HG02973 (cell line): ENCODE measurements at regions not wholly inside any gene's neighbourhood (a gene's known extent, or its start where the extent isn't known, plus 50 kb on each side); places are given as distances from the start of the nearest gene placed in this dataset.
A peak's percentile ranks its signal among the peaks of the same experiment; 100 is the strongest.
"Not testable (repeated sequence)": the region's sequence is repeated elsewhere in the genome, so short reads cannot be mapped to it uniquely, and the experiment has no call there.

Experiments
- ATAC-seq: cut with Tn5 transposase; IDR thresholded peaks from one replicate; pipeline ENCODE4 v1.9.1; 2021; ENCODE audit warnings: moderate library complexity; ENCODE audit not compliant: unreplicated experiment

DNA sequence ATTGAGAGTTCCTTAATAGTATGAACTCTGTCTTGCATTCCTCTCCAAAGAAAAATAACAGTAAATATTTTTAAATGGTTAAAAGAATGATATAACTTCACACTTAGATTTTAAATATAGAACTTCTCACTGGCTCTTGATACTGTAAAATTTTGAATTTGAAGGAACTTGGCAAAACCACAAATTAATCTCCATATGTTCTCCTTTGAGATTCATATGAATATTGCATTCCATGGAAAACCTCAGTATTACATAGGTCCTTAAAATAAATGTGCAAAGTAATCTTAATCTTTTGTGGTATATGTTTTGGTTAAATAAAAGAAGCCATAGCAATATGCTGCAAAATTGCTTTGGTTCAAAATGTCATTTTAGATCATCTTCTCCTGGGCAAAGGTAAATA lies 1137.6 kb upstream of the LRRTM3 start:
- no peak for ATAC-seq

DNA sequence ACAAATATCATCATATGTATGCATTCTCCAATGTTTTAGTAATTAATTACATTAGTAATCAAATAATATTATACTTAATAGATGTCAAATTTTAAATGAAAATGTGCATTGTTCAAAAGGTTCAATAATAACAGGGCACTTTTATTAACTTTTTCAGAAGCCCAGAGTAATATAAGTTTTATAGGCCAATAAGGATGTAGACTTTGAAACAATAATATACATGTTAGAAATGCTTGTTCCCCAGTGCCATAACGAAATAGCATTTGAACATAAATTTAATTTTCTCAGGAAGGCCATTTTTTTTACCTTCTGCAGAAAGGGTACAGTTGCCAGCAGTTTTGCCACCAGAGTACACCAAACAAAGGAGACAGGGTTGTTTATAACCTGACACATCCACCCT lies 1133.9 kb upstream of the LRRTM3 start:
- ATAC-seq: no peak

DNA sequence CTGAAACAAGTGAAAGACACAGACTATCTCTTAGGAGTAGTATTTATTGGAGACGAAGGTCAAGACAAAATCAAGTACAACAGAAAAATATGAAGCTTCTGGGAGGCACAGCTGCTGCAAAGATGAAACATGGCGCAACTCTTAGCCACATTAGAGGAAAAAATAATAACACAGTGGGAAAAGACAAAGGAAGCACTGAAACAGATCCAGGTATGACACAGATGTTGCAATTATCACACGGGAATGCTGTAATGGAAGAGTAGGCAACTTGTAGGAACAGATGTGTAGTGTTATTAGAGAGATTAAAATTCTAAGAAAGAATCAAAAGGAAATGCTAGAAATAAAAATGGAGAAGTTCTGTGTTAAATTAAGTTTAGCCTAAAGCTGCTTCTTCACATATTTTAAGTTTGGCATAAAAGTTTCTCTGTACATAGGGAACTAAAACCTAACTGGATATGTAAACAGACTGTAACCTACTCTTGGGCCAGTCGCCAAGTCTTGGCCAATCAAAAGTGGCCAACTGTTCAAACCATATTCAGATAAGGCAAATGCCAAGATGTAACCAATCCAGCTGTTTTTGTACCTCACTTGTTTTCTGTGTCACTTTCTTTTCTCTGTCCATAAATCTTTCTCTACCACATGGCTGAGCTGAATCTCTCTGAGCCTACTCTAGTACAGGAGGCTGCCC lies 1132.0 kb upstream of the LRRTM3 start:
- no peak for ATAC-seq

DNA sequence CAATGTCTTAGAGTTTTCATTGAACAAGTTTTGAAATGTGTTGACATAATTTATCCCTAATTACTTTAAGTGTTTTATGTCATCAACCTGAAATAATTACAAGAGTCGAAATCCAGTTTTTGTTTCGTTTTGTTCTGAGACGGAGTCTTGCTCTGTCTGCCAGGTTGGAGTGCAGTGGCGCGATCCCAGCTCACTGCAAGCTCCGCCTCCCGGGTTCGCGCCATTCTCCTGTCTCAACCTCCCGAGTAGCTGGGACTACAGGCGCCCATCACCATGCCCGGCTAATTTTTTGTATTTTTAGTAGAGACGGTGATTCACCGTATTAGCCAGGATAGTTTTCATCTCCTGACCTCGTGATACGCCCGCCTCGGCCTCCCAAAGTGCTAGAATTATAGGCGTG lies 1131.0 kb upstream of the LRRTM3 start:
- ATAC-seq: not testable (repeated sequence)

DNA sequence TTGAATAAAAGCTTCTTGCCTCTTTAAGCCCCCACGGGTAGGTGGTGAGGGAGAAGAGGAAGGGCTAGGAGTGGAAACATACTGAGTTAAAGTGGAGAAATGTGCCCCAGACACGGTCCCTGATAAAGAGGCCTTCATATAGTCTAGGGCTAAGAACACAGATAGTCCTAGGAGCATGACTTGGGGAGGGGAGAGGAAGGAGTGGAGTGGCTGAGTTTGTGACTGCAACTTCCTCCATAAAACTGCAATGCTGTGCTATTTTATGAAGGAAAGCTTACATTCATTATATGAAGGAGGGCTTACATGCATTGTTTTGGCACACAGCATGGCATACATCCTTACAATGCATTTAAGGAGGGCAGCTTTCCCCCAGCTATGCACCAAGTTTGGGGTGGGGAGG lies 1129.4 kb upstream of the LRRTM3 start:
- no peak for ATAC-seq

DNA sequence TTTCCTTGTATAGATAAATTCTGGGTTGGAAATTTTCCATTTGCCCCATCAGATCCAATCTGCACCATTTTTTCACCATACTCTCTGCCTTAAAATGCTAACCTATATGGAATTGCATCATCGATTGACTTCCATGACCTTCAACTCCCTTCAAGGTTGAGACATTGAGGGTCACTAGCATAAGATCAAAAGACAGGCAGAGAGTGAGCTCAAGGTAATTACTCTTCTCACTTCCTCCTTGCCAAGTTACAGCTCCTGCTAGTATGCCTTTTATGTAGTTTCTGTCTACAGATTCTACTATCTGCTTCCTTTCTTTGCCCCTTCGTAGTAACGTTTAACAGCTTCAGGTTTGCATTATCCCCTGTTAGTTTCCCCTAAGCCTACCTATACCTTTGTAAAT lies 1127.7 kb upstream of the LRRTM3 start:
- no peak for ATAC-seq

DNA sequence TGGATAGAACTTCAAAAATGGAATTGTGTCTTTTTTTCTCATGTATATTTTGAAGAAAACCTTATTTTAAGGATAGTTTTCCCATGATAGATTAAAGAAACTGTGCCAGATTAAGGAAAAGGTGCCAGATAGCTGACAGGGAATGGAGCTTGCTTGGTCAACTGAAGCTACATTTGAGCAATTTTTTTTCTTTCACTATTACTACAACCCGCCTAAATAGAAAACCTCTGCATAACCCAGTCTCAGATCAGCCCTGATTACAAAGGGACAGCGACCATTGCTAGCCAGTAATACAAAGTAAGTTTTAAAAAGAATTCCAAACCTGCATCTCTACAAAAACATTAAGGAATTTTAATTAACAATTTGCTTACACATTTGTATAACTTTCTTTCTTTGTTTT lies 1123.4 kb upstream of the LRRTM3 start:
- ATAC-seq: no peak

DNA sequence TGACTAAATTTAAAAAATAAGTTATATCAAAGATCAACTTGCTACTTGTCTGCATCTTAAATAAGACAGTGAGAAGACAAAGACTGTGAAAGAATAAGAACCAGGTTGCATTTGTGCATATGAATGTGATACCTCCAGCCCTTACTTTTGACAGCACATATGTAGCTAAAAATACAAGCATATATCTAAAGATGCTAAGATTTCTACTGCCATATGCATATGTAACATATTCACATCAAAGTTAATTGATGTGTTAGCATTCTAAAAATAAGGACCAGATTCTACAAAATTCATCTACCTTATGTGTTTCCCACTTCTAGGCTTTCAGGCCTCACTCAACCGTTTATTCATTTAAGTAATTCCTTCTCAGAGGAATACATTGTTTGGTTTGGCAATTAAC lies 1120.3 kb upstream of the LRRTM3 start:
- no peak for ATAC-seq

DNA sequence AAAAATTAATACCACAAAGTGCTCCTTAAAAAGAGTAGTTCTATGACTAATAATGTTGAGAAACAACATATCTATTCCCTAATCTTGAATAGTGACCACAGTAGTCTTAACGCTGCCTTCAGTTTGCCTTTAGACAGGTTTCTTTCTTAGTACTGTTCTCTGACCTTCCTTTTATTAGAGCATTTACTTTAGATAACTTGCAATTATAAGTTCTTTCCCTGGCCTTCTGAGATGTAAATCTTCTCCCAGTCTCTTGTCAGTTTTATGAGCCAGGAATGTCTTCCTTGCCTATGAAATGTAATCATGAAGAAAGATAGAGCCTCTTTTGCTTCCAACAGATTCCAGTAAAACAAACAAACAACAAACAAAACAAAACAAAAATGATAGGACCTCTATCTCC lies 1119.8 kb upstream of the LRRTM3 start:
- no peak for ATAC-seq

DNA sequence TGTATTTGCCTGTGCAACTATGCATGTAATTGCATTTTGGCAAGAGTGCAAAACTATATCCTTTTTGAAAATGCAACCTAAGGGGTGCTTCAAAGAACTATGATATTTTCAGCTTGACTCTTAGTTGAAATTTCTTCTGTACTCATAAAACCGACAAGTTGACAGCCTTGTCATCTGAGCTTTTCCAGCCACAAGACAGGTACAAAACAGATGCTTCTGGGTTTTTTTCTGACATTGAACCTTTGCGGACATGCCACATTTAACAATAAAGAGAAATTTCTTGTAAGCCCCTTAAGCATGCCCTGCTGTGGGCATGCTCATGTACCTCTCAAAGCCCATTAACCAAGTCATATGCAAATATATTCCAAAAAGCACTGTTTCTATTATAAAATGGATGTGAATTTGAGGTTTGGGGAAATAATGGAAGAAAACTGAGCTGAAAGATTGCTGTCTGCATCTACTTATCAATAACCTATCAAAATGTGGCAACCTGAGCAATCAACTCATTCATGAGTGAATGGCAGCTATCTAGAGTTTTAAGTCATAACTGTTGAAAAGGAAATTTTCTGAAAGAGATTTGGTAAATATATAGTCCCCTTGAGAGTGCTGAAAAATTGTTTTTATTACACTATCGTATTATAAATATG lies 1117.0 kb upstream of the LRRTM3 start:
- ATAC-seq: no peak

DNA sequence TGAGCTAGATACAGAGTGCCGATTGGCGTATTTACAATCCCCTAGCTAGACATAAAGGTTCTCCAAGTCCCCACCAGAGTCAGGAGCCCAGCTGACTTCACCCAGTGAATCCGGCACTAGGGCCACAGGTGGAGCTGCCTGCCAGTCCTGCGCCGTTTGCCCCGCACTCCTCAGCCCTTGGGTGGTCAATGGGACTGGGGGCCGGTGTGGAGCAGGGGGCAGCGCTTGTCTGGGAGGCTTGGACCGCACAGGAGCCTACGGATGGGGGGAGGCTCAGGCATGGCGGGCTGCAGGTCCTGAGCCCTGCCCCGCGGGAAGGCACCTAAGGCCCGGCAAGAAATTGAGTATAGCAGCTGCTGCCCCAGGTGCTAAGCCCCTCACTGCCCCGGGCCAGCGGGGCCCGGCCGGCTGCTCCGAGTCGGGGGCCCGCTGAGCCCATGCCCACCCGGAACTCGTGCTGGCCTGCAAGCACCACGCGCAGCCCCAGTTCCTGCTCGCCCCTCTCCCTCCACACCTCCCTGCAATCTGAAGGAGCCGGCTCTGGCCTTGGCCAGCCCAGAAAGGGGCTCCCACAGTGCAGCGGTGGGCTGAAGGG lies 1113.8 kb upstream of the LRRTM3 start:
- no peak for ATAC-seq

DNA sequence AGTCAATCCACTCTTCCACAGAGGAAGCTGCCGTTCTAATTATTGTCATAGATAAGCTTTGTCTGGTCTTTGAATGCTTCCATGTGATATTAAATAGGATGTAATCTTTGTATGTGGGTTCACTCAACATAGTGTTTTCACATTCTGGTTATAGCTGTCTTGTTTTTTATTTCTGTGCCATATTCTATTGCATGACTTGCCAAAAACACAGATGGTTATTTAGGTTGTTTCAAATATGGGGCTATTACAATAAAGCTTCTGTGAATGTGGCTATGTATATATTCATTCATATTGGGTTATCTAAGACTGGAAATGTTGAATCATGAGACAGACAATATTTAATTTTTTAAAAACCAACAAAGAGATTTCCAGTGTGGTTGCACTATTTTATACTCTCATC lies 1109.3 kb upstream of the LRRTM3 start:
- no peak for ATAC-seq

DNA sequence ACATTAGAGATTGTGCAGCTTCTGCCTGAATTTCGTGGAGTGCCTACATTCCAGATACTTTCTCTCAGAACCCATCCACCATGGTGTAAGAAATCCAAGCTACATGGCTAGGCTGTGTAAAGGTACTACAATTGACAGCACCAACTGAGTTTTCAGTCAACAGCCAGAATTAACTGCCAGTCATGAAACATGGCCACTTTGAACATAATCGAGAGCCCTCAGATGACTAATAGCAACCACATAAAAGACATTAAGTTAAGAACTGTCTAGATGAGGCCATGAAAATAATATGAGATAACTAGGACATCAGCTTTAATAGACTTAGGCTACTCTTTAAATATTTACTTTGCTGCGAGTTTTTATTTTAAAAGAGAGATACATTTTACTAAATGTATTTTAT lies 1106.8 kb upstream of the LRRTM3 start:
- ATAC-seq: no peak

DNA sequence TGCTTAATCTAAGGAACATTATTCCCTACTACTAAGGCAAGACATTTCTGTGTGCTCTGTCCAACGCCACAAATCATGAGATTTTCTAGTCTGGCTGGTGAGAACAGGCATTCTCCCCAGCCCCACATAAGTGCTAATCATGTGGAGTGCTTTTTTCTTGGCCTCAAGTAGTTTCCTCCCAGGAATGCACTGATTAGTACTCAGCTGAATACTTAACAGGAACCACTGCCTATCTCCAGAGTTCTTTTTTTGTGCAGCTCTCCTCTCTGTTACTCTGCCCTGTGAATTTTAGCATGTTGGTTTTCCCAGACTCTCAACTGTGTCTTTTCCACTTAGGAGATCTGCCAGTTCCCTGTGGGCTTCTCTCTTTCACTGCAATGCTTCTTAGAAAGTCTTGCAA lies 1098.5 kb upstream of the LRRTM3 start:
- no peak for ATAC-seq

DNA sequence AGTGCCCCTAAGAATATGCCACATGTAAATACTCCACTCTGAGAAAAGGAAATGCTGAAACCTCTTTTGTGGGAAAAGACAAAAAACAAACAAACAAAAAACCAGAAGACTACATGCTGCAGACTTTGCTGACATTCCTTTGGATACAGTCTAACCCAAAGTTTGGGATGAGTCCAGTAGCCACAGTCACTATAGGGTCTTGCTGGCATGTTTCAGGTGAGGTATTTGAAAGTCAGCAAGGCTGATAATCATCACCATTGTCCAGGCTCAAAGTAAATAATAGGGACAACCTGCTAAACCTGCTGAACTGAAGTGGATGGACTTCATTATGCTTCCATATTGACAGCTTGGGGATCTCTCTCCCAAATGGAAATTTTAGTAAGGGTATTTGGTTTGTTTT lies 1087.0 kb upstream of the LRRTM3 start:
- no peak for ATAC-seq

DNA sequence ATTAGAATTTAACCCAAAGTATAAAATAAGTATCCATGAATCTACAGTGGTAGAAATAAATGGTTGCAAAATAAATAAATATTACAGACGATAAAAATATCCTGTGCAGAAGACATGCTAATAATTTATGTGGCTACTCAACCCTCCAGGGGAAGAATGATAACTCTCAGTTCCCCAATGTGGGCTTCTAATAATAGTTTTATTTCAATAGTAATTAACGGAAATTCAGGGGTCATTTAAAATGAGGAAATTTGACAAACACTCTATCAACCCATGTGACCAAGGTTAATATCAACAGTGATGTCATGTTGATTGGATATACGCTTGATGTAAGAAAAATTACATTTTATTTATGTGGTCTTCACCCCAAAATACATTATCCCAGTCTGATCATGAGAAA lies 1082.6 kb upstream of the LRRTM3 start:
- no peak for ATAC-seq

DNA sequence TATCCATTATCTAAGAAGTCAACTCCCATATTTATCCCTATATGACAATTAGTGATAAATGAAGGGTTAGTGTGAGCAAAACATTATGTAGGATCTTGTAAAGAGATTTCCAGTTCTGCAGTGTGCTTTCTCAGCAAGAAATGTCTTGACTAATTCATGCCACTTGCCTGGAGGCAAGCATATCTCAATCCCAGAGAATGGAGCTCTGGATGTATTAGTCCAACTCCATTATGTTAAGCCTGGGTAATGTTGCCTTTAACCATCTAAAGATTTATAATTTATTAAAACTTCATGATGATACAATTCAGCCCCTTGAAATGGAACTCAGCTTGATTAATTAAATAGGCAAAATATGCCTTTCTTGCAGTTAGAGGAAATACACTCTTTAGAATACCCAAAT lies 1079.9 kb upstream of the LRRTM3 start:
- no peak for ATAC-seq

DNA sequence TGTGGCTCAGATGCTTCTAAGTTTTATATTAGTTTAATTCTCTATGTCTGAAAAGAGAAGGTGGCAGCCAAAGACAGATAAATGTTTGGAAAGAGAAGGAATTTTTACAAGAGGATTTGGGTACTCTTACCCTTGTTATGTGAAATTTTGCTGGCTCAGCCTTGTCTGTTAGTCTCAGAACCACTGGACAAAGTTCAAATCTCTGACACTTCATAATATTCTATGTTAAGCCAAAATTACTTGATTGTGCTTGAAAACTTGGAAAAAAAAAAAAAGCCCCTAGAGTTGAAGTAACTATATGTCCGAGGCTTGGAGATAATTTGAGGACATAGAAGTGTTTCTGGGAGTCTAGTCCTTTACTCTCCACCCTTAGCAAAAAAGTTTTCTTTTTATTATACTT lies 1079.3 kb upstream of the LRRTM3 start:
- no peak for ATAC-seq

DNA sequence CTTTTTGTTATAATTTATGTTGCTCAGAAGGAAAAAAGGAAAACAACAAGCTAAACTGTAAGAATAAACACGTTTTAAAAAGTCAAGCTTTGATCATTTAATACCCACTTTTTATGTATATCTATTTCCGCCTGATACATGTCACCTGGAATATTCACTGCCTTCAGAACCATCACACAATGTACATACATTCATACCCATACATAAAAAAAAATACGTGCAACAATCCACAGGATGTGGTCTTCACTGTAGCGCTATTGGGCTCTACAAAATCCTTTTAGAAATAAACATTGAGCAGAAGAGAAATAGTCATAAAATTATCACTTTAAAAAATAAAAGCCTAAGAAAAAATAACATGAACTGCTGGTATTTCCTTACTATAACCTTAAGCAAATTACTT lies 1078.9 kb upstream of the LRRTM3 start:
- no peak for ATAC-seq

DNA sequence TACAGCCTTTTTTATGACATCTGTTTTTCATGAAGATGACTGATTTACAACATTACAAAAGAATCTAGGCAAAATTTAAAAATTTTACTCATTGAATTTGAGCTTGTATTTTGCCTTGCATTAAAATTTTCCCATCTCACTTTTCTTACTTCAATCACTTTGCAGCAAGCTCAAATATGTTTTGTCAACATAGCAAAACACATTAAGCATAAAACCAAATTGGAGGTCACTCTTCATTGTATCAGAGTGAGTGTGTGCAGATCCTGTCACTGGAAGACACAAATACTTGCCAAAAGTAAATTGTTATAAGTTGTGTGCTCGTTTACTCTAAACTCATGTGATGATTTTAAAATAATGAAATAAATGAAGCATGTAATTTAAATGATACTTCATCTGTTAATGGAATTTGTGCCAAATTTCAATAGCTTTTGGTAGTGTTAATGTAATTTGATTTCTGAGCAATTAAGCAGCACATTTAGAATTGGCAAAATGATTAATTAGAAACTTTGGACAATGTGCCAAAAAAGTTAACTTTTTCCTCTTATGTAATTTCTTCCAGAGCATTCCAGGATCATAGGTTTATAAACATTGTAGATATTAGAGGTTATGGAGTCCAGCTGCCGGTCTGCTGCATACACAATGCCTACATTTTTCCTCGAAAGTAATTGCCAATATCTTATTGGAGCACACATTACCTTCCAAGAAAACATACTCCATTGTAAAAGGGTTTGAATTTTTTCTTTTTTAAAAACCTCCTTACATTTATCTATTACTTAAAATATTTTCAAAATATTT lies 1078.2 kb upstream of the LRRTM3 start:
- ATAC-seq: no peak

DNA sequence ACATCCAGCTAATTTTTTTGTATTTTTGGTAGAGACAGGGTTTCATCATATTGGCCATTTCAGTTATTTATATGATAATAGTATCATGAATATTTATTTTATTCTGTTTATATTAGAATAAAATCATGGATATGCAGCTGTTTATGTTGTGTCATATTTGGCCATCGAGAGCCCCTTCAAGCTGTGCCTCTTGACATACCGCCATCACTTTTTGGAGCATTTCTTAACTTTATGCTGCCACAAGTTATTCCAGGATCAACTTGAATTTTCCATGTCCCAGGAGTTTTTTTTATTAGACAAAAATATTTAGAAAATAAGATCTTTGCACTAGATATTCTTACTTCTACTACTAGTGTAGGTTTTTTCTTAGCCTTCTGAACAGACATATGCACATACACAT lies 1067.0 kb upstream of the LRRTM3 start:
- no peak for ATAC-seq

DNA sequence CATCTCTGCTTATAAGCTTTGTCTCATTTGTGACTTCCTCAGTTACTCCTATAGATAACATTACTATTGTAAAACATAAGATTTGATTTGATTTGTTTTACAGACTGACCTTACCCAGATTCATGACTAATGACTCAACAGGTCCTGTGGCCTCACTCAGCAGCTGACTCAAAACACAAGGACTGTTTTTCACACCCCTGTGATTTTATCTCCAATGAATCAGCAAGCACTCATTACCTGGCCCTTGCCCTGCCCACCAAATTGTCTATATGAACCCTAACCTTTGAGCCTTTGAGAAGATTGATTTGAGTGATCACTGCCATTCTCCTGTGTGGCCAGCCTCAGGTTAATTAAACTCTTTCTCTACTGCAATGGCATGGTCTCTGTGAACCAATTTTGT lies 1064.6 kb upstream of the LRRTM3 start:
- peak; percentile 77 for ATAC-seq
